GM12872 (cell line): ENCODE measurements at regions not wholly inside any gene's neighbourhood (a gene's known extent, or its start where the extent isn't known, plus 50 kb on each side); places are given as distances from the start of the nearest gene placed in this dataset.

Experiments used
- TF ChIP-seq, protein P1 (sequence below): IDR thresholded peaks from 3 replicates; pipeline ENCODE4 v1.5.1; 2011; ENCODE audit warnings: low read depth, mild to moderate bottlenecking, low read length, moderate library complexity; ENCODE audit not compliant: insufficient read depth

DNA sequence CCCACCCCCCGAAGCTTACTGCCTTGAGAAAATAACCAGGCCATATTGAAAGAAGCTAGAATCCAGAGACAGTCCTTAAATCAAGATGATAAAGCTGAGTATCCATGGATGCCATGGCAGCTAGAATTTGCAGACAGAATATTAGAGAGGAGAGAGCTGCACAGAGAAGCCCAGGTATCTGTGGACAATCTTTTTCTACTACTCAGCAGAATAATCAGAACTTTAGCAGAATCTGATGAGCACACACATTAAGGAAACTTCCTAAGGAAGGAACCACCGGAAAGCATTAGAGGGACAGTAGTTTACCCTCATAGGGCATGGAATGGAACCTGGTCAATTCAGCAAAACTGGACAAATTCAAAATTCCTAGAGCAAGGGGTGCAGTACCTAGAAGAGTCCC, 1001.7 kb downstream of the HACE1 start:
- TF ChIP-seq, protein P1, sequence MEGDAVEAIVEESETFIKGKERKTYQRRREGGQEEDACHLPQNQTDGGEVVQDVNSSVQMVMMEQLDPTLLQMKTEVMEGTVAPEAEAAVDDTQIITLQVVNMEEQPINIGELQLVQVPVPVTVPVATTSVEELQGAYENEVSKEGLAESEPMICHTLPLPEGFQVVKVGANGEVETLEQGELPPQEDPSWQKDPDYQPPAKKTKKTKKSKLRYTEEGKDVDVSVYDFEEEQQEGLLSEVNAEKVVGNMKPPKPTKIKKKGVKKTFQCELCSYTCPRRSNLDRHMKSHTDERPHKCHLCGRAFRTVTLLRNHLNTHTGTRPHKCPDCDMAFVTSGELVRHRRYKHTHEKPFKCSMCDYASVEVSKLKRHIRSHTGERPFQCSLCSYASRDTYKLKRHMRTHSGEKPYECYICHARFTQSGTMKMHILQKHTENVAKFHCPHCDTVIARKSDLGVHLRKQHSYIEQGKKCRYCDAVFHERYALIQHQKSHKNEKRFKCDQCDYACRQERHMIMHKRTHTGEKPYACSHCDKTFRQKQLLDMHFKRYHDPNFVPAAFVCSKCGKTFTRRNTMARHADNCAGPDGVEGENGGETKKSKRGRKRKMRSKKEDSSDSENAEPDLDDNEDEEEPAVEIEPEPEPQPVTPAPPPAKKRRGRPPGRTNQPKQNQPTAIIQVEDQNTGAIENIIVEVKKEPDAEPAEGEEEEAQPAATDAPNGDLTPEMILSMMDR = no peak

DNA sequence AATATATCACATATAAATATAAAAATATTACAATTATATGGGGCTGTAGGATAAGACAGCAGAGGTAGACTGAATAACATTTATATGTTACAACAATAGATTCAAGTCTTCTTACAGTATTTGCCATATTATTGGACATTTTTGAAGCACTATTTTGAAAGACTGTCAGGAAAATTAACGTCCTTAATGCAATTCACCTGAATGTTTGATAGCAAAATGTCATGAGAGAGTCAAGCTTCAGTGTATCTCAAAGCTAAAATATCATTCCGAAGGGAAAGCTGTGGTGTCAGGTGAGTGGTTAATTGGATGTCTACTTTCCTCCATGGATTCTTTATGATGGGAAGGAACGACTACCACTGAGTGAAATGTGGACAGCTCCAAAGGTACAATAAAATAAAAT, 1004.0 kb downstream of the HACE1 start:
- TF ChIP-seq, protein P1 = no peak

DNA sequence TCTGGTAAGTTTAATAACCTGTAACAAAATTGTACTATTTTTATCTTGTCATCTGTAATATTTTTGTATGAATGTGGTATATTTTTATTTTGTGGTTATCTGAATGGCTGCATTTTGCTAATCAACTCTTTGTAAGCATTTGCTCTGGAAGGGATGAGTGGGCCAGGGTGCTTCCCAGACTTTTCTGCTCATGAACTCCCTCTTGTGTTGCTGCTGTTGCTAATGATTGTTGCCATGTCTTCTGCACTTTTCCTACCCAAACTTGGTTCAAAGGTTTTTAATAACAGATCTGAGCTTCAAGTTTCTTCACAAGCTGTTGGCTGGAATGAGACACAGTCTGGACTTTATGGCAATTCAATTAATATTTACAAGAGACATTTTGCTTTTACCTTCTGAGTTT, 1005.7 kb downstream of the HACE1 start:
- TF ChIP-seq, protein P1 = no peak

DNA sequence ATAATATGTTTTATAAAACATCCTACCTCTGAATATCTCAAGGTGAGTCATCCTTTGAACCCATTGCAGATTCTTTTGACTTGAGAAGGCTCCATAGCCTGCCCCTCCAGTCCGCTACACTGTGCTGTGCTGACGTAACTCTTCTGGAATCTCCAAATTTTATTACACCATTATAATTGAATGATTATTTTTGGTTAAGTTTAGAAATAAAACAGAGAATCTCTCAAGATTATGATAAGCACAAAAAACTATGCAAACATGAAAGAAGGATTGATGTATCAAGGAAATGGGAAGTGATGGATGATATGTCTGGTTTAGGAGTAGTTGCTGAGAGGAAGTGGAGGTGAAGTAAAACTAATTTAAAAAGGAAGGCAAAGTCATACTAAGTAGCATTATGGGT, 1021.3 kb downstream of the HACE1 start:
- TF ChIP-seq, protein P1 = no peak

DNA sequence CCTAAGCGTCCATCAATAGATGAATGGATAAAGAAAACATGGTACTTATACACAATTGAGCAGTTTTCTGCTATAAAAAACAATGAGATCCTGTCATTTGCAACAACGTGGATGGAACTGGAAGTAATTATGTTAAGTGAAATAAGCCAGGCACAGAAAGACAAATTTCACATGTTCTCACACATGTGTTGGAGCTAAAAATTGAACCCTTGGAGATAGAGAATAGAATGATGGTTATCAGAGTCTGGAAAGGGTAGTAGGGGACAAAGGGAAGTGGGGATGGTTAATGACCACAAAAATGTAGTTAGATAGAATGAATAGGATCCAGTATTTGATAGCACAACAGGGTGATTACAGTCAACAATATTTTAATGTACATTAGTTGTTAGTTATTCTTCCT, 1033.5 kb downstream of the HACE1 start:
- TF ChIP-seq, protein P1 = no peak

DNA sequence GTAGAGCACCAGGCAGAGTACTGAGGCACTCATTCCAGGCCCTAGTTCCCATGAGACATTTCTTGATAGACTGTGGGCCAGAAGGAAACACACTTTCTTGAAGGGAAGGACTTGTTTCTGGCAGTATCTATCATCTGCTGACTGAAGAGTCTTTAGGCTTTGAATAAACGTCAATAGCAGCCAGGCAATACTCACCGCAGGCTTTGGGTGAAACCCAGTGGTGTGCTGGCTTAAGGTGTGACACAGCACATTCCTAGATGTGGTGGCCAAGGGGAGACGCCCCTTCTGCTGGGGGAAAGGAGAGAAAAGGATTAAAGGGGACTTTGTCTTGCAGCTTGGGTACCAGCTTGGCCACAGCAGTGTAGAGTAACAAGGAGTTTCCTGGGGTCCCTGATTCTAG, 1039.6 kb downstream of the HACE1 start:
- TF ChIP-seq, protein P1 = no peak

DNA sequence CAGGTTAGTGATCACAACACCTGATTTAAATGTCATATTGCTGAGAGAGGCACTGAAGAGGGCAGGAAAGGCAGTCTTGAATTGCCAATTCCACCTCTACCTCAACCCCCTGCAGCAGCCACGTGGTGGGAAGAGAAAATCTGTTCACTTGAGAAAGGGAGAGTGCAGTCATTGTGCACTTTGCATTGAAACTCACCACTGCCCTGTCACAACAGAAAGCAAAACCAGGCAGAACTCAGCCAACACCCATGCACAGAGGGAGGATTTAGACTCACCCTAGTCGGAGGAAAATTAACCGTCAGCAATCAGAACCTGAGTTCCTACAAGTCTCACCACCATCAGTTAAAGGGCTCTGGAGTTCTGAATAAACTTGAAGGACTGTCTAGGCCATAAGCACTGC, 1040.2 kb downstream of the HACE1 start:
- TF ChIP-seq, protein P1 = no peak

DNA sequence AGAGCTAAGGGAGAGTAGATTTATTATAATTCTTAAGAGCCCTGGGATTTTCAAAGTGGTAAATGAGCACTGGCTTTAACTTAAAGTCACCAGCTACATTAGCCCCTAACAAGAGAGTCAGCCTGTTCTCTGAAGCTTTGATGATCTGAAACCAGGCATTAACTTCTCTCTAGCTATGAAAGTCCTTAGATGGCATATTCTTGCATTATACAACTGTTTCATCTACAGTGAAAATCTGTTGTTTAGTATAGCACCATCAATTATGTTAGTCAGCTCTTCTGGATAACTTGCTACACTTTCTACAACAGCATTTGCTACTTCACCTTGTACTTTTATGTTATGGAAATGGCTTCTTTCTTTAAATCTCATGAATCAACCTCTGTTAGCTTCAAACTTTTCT, 1046.7 kb downstream of the HACE1 start:
- TF ChIP-seq, protein P1 = no peak
